BE2C (cell line): ENCODE measurements at regions not wholly inside any gene's neighbourhood (a gene's known extent, or its start where the extent isn't known, plus 50 kb on each side); places are given as distances from the start of the nearest gene placed in this dataset.
"Not testable (repeated sequence)": the region's sequence is repeated elsewhere in the genome, so short reads cannot be mapped to it uniquely, and the experiment has no call there.

Experiments
- DNase-seq: peaks from one replicate; pipeline ENCODE4 v3.0.0-alpha.2; 2020
- H3K27me3 ChIP-seq: fragments of 250-450 bp; sonication (Bioruptor Pico); 2 replicates; pipeline ENCODE4 v1.5.1; 2020; ENCODE audit warnings: mild to moderate bottlenecking
- H3K36me3 ChIP-seq: fragments of 250-450 bp; sonication (Bioruptor Pico); 2 replicates; pipeline ENCODE4 v1.5.1; 2020; ENCODE audit warnings: mild to moderate bottlenecking
- H3K4me1 ChIP-seq: fragments of 250-450 bp; sonication (Bioruptor Pico); 2 replicates; pipeline ENCODE4 v1.5.1; 2020
- H3K4me3 ChIP-seq: 2 replicates; pipeline ENCODE4 v1.5.1; 2011; ENCODE audit warnings: low read depth, low read length
- H3K9me3 ChIP-seq: fragments of 250-450 bp; sonication (Bioruptor Pico); 2 replicates; pipeline ENCODE4 v1.5.1; 2020
- CTCF ChIP-seq: IDR thresholded peaks from 2 replicates; pipeline ENCODE4 v1.5.1; 2012; ENCODE audit warnings: mild to moderate bottlenecking, low read depth, low read length

- H3K4me1 ChIP-seq: no peaks in the 10 kb centered on the region
- H3K9me3 ChIP-seq: no peaks in the 10 kb centered on the region
- no peak for DNase-seq
- no peaks in the 10 kb centered on the region for H3K27me3 ChIP-seq
- no peaks in the 10 kb centered on the region for H3K36me3 ChIP-seq
- no peak overlapping the region for H3K4me3 ChIP-seq
- TF ChIP-seq CTCF: no peak
These were observed 165.9 kb downstream of the PTBP2 start for GRCh38 chr1:96887501-96887900.

GRCh38 chr1:96901783-96902363 is 180.3 kb downstream of the PTBP2 start:
- no peak for TF ChIP-seq CTCF
- Histone ChIP-seq H3K36me3 (no peaks in the 10 kb centered on the region), H3K4me3 (no peak overlapping the region), H3K9me3 (no peaks in the 10 kb centered on the region), H3K27me3 (no peaks in the 10 kb centered on the region), H3K4me1 (no peaks in the 10 kb centered on the region; the same call in 1 of the 2 replicates)
- DNase-seq: no peak

GRCh38 chr1:96912248-96912647 is 190.7 kb downstream of the PTBP2 start:
- TF ChIP-seq CTCF: no peak
- DNase-seq: no peak

GRCh38 chr1:96915701-96916100 is 194.1 kb downstream of the PTBP2 start:
- H3K4me1 ChIP-seq: not testable (repeated sequence)

More at GRCh38 chr1:96912248-96912647, 190.7 kb downstream of the PTBP2 start:
- H3K4me3 ChIP-seq: no peak overlapping the region
- no peaks in the 10 kb centered on the region for H3K27me3 ChIP-seq
- no peaks in the 10 kb centered on the region for H3K4me1 ChIP-seq
- H3K36me3 ChIP-seq: no peaks in the 10 kb centered on the region
- peaks cover 3% of the 10 kb centered on the region; the same call in 1 of the 2 replicates for H3K9me3 ChIP-seq

GRCh38 chr1:96918406-96918805 is 196.8 kb downstream of the PTBP2 start:
- H3K27me3 ChIP-seq: no peaks in the 10 kb centered on the region
- H3K36me3 ChIP-seq: no peaks in the 10 kb centered on the region
- peaks cover 3% of the 10 kb centered on the region; the same call in 1 of the 2 replicates for H3K9me3 ChIP-seq
- no peaks in the 10 kb centered on the region for H3K4me1 ChIP-seq
- no peak overlapping the region for H3K4me3 ChIP-seq
- no peak for DNase-seq
- no peak for TF ChIP-seq CTCF

More at GRCh38 chr1:96915701-96916100, 194.1 kb downstream of the PTBP2 start:
- H3K9me3 ChIP-seq, DNase-seq, H3K4me3 ChIP-seq, H3K36me3 ChIP-seq, H3K27me3 ChIP-seq: not testable (repeated sequence)

GRCh38 chr1:96922181-96922580 is 200.6 kb downstream of the PTBP2 start:
- no peak for DNase-seq
- no peaks in the 10 kb centered on the region for H3K4me1 ChIP-seq
- TF ChIP-seq CTCF: no peak
- no peaks in the 10 kb centered on the region for H3K9me3 ChIP-seq
- no peaks in the 10 kb centered on the region for H3K36me3 ChIP-seq
- H3K4me3 ChIP-seq: no peak overlapping the region
- no peaks in the 10 kb centered on the region for H3K27me3 ChIP-seq
